GM23338 (cell line): ENCODE measurements at regions not wholly inside any gene's neighbourhood (a gene's known extent, or its start where the extent isn't known, plus 50 kb on each side); places are given as distances from the start of the nearest gene placed in this dataset.

Experiments
- ATAC-seq: fragments of 200-7000 bp; cut with Tn5 transposase; 3 replicates; pipeline ENCODE4 v1.9.1; 2020
- DNase-seq: peaks from one replicate; pipeline ENCODE4 v3.0.0-alpha.2; 2015; ENCODE audit warnings: low spot score
- H2AFZ ChIP-seq: fragments of 200-600 bp; sonication (generic); 2 replicates; pipeline ENCODE4 v1.8.0; 2016; ENCODE audit warnings: antibody characterized with exemption, mild to moderate bottlenecking, moderate library complexity
- H3F3A ChIP-seq: fragments of 200-600 bp; sonication (generic); replicated peaks from 2 replicates; pipeline ENCODE4 v1.8.0; 2017; ENCODE audit warnings: antibody characterized with exemption, mixed run types, low read depth
- H3K27ac ChIP-seq: fragments of 200-600 bp; sonication (generic); 2 replicates; pipeline ENCODE4 v1.6.1; 2016; ENCODE audit warnings: low read depth
- H3K27me3 ChIP-seq: fragments of 200-600 bp; sonication (generic); 2 replicates; pipeline ENCODE4 v1.8.0; 2016; ENCODE audit warnings: mild to moderate bottlenecking, mixed run types, moderate library complexity; ENCODE audit not compliant: insufficient read depth
- H3K36me3 ChIP-seq: fragments of 200-600 bp; sonication (generic); 2 replicates; pipeline ENCODE4 v1.8.0; 2016; ENCODE audit warnings: mild to moderate bottlenecking; ENCODE audit not compliant: insufficient read depth
- H3K4me1 ChIP-seq: fragments of 200-600 bp; sonication (generic); 2 replicates; pipeline ENCODE4 v1.8.0; 2016; ENCODE audit warnings: mild to moderate bottlenecking, moderate library complexity; ENCODE audit not compliant: insufficient read depth
- H3K4me2 ChIP-seq: fragments of 200-600 bp; sonication (generic); 2 replicates; pipeline ENCODE4 v1.7.1; 2017; ENCODE audit warnings: mixed run types
- H3K4me3 ChIP-seq: fragments of 200-600 bp; sonication (generic); 2 replicates; pipeline ENCODE4 v1.6.1; 2016; ENCODE audit warnings: mixed run types
- H3K79me2 ChIP-seq: fragments of 200-600 bp; sonication (generic); replicated peaks from 2 replicates; pipeline ENCODE4 v1.8.0; 2017; ENCODE audit warnings: mild to moderate bottlenecking; ENCODE audit not compliant: insufficient read depth
- H3K9me2 ChIP-seq: fragments of 200-600 bp; sonication (generic); 2 replicates; pipeline ENCODE4 v1.8.0; 2017; ENCODE audit not compliant: insufficient read depth
- H4K20me1 ChIP-seq: fragments of 200-600 bp; sonication (generic); replicated peaks from 2 replicates; pipeline ENCODE4 v1.8.0; 2017; ENCODE audit warnings: mild to moderate bottlenecking; ENCODE audit not compliant: insufficient read depth
- H3K27ac Mint-ChIP-seq: 2 replicates; pipeline ENCODE4 v1.8.0; 2020; ENCODE audit warnings: inconsistent platforms, mild to moderate bottlenecking, moderate library complexity, mixed read lengths
- H3K27me3 Mint-ChIP-seq: 3 replicates; pipeline ENCODE4 v1.8.0; 2022; ENCODE audit warnings: low read depth, mild to moderate bottlenecking, moderate library complexity, mixed read lengths, inconsistent platforms; ENCODE audit not compliant: insufficient read depth, poor library complexity
- H3K36me3 Mint-ChIP-seq: 3 replicates; pipeline ENCODE4 v1.8.0; 2021; ENCODE audit warnings: low read depth, mild to moderate bottlenecking, inconsistent platforms, moderate library complexity, mixed read lengths
- H3K4me1 Mint-ChIP-seq: 3 replicates; pipeline ENCODE4 v1.8.0; 2020; ENCODE audit warnings: mild to moderate bottlenecking, inconsistent platforms, mixed read lengths
- H3K4me3 Mint-ChIP-seq: 3 replicates; pipeline ENCODE4 v1.8.0; 2021; ENCODE audit warnings: moderate library complexity, mild to moderate bottlenecking, inconsistent platforms, mixed read lengths
- H3K9me3 Mint-ChIP-seq: 3 replicates; pipeline ENCODE4 v1.8.0; 2020; ENCODE audit warnings: moderate library complexity, mild to moderate bottlenecking, inconsistent platforms, mixed read lengths
- CREB1 ChIP-seq: fragments of 250-450 bp; sonication (Bioruptor Pico); IDR thresholded peaks from 2 replicates; pipeline ENCODE4 v1.5.0; 2020; ENCODE audit warnings: low read depth, mild to moderate bottlenecking, moderate library complexity
- CTCF ChIP-seq, 2 experiments: fragments of 200-600 bp in 1 of 2; sonication (generic) in 1 of 2; conservative IDR thresholded peaks; 2 replicates each; pipeline versions ENCODE4 v1.5.1 to v1.6.1; 2016 to 2017; ENCODE audit warnings: antibody characterized with exemption in 2 of 2, low read depth in 2 of 2, mild to moderate bottlenecking in 2 of 2, moderate library complexity in 1 of 2
- ETS1 ChIP-seq: IDR thresholded peaks from 2 replicates; pipeline ENCODE4 v1.6.1; 2016; ENCODE audit warnings: antibody characterized with exemption
- EZH2 ChIP-seq: fragments of 200-600 bp; sonication (generic); IDR thresholded peaks from one replicate; pipeline ENCODE4 v1.8.0; 2017; ENCODE audit warnings: antibody characterized with exemption, mild to moderate bottlenecking, low read depth; ENCODE audit not compliant: unreplicated experiment
- EZH2phosphoT487 ChIP-seq: fragments of 200-600 bp; sonication (generic); IDR thresholded peaks from one replicate; pipeline ENCODE4 v1.8.1; 2018; ENCODE audit warnings: antibody characterized with exemption; ENCODE audit not compliant: unreplicated experiment
- JUNB ChIP-seq: IDR thresholded peaks from one replicate; pipeline ENCODE4 v1.6.1; 2016; ENCODE audit warnings: antibody characterized with exemption; ENCODE audit not compliant: unreplicated experiment
- NANOG ChIP-seq: IDR thresholded peaks from 2 replicates; pipeline ENCODE4 v1.6.1; 2016; ENCODE audit warnings: antibody characterized with exemption, borderline replicate concordance
- POLR2AphosphoS5 ChIP-seq: IDR thresholded peaks from 2 replicates; pipeline ENCODE4 v1.6.1; 2016; ENCODE audit warnings: antibody characterized with exemption, low read depth
- REST ChIP-seq: IDR thresholded peaks from one replicate; pipeline ENCODE4 v1.6.1; 2018; ENCODE audit warnings: antibody characterized with exemption; ENCODE audit not compliant: unreplicated experiment
- ZNF114 ChIP-seq: fragments of 250-450 bp; sonication (Bioruptor Pico); IDR thresholded peaks from 2 replicates; pipeline ENCODE4 v1.5.0; 2020; ENCODE audit warnings: mild to moderate bottlenecking, moderate library complexity
- ZNF331 ChIP-seq: fragments of 250-450 bp; sonication (Bioruptor Pico); IDR thresholded peaks from 2 replicates; pipeline ENCODE4 v1.5.0; 2020; ENCODE audit warnings: low read depth, mild to moderate bottlenecking, moderate library complexity

- no peaks in the 10 kb centered on the region for H3K9me3 Mint-ChIP-seq
- H3K36me3 ChIP-seq: no peaks in the 10 kb centered on the region
- no peaks in the 10 kb centered on the region for H4K20me1 ChIP-seq
- no peak for TF ChIP-seq NANOG
- no peak for TF ChIP-seq EZH2phosphoT487
- TF ChIP-seq REST: no peak
- no peak for TF ChIP-seq CTCF (conservative IDR thresholded peaks at IDR 0.05; ENCODE audit: low read depth in 2 of 2)
- TF ChIP-seq ZNF114 (CRISPR knock-in tag): no peak
- TF ChIP-seq JUNB: no peak
- TF ChIP-seq EZH2: no peak
- H3K27me3 ChIP-seq: no peaks in the 10 kb centered on the region
- H3K4me2 ChIP-seq: no peak overlapping the region
- H2AFZ ChIP-seq: no peak overlapping the region
- 0 out of 2 replicates have a peak, but pooled peaks cover 1% of the 10 kb centered on the region for H3K4me1 ChIP-seq
- H3K9me2 ChIP-seq: peaks cover 13% of the 10 kb centered on the region
- no peak overlapping the region for H3K27ac ChIP-seq
- ATAC-seq (no peak), DNase-seq (no peak)
- H3F3A ChIP-seq: no peaks in the 10 kb centered on the region
- H3K27ac Mint-ChIP-seq: no peak overlapping the region
- no peaks in the 10 kb centered on the region for H3K4me1 Mint-ChIP-seq
- no peaks in the 10 kb centered on the region for H3K36me3 Mint-ChIP-seq
- H3K4me3 Mint-ChIP-seq: no peak overlapping the region
- H3K4me3 ChIP-seq: no peak overlapping the region
- no peaks in the 10 kb centered on the region for H3K27me3 Mint-ChIP-seq
- no peaks in the 10 kb centered on the region for H3K79me2 ChIP-seq
Observed at GRCh38 chr2:84236288-84236687, 222.8 kb downstream of the SUCLG1 start.

- H2AFZ ChIP-seq: no peak overlapping the region
- H3K4me3 Mint-ChIP-seq: no peak overlapping the region
- no peaks in the 10 kb centered on the region for H3F3A ChIP-seq
- H3K27me3 Mint-ChIP-seq: no peaks in the 10 kb centered on the region
- no peaks in the 10 kb centered on the region for H3K36me3 ChIP-seq
- H3K27ac ChIP-seq: no peak overlapping the region
- no peaks in the 10 kb centered on the region for H3K9me3 Mint-ChIP-seq
- no peaks in the 10 kb centered on the region for H3K36me3 Mint-ChIP-seq
- no peak for ATAC-seq
- peaks cover 2% of the 10 kb centered on the region; the same call in 1 of the 2 replicates for H3K9me2 ChIP-seq
- no peak overlapping the region for H3K4me2 ChIP-seq
- no peak overlapping the region for H3K27ac Mint-ChIP-seq
- H3K4me1 ChIP-seq: 0 out of 2 replicates have a peak, but pooled peaks cover 5% of the 10 kb centered on the region
- no peaks in the 10 kb centered on the region for H3K27me3 ChIP-seq
- no peaks in the 10 kb centered on the region for H4K20me1 ChIP-seq
- DNase-seq: no peak
- no peak overlapping the region for H3K4me3 ChIP-seq
- no peaks in the 10 kb centered on the region for H3K79me2 ChIP-seq
- H3K4me1 Mint-ChIP-seq: no peaks in the 10 kb centered on the region
- TF ChIP-seq ZNF331 (CRISPR knock-in tag) (no peak), POLR2AphosphoS5 (no peak), CTCF (conservative IDR thresholded peaks at IDR 0.05; ENCODE audit: low read depth in 2 of 2) (no peak), CREB1 (no peak), ZNF114 (CRISPR knock-in tag) (no peak), EZH2phosphoT487 (no peak), ETS1 (no peak), JUNB (no peak)
Observed at GRCh38 chr2:84234103-84234502, 225.0 kb downstream of the SUCLG1 start.
